GM18861 (cell line): ENCODE measurements at regions not wholly inside any gene's neighbourhood (a gene's known extent, or its start where the extent isn't known, plus 50 kb on each side); places are given as distances from the start of the nearest gene placed in this dataset.
"Not testable (repeated sequence)": the region's sequence is repeated elsewhere in the genome, so short reads cannot be mapped to it uniquely, and the experiment has no call there.

Experiments
- ATAC-seq: cut with Tn5 transposase; IDR thresholded peaks from one replicate; pipeline ENCODE4 v1.9.1; 2021; ENCODE audit not compliant: unreplicated experiment

- no peak for ATAC-seq
Measured at GRCh38 chr5:60125636-60126035, 232.1 kb upstream of the PDE4D start.

GRCh38 chr5:60102961-60103693 is 209.6 kb upstream of the PDE4D start:
- ATAC-seq, result no peak

DNA sequence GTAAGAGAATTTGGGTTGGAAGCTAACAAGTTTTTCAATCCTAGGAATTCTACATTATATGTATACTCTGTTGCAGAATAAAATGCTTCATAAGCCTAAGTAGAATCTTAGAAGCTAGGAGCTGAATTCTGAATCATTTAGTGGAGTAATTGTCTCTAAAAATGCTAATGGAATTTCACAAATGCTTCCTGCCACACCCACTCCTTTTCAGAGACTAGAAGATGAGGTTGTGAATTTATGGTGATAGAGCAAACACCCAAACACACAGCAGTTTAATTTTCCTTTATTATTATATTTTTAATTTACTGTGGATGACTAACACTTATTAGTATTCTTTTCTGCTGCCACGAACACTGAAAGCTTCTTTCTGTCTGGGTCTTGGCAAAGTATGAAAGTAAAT is 208.0 kb upstream of the PDE4D start:
- ATAC-seq, result no peak

DNA sequence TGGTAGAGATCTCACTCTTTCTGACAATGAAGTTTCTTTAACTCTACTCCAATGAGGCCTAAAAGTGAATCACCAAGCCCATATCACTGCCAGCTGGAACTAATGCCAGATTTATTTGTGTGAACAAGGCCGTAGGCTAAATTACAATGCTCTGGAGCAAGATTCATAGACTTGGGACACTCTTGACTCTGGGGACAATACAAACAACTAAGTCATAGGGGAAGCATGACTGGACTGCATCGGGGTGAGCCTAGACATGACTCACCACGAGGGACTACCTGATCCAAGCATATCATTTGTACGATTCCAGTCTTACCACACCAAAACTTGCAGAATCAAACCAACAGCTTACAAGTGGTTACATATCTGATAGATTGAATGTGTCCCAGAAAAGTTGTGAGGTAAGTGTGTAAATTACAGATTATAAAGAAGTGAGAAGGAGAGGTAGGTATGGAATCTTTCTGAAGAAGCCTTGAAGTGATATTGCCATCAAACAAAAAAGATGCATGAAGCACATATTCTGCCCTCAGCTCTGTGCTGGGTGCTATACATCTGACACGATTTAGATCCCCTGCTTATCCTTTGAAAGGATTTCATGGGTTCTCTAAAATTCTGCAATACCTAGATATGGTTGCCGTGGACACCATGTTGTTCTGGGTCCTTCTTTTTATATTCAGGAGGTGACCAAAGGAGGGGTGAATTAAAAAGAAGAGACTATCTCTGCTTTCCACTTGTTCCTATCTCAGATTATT is 199.3 kb upstream of the PDE4D start:
- no peak for ATAC-seq

DNA sequence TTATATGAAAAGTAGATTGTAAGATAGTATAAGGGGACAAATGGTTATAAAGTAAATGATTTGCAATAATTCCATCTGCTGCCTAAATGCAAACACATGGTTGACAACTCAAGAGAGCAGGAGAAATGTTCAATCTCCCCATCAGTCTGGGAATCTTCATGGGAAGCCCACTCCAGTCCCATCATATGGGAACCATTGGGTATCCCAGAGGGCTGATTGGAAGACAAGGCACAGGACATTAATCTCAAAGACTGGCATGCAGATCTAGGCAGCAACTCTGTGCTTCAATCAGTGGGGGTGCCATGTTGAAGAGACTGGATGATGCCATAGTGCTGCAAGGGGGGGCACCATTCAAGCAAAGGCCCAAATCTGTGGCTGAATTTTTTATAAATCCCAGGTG is 193.1 kb upstream of the PDE4D start:
- no peak for ATAC-seq

- no peak for ATAC-seq
Measured at GRCh38 chr5:60084226-60084625, 190.7 kb upstream of the PDE4D start.

DNA sequence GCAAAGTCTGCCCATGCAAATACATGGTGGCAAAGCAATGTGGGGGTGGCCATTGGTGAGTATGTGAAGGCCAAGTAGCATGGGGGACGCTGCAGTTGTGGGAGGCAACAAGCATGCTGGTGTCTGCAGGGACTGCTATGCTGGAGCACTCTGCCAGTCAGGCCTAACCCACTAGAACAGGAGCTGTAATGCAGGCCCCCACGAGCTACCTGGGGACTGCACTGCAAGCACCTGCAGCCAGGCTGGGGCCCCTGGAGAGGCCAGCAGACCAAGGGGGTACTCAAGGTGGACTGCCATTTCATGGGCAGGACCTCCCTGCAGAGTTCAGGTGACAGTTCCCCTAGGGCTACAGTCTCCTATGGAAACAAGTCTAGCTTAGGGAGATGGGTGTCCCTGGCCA is 183.8 kb upstream of the PDE4D start:
- no peak for ATAC-seq

- ATAC-seq, result no peak
Measured at GRCh38 chr5:60076746-60077145, 183.2 kb upstream of the PDE4D start.

GRCh38 chr5:60066502-60066901 is 173.0 kb upstream of the PDE4D start:
- ATAC-seq, result no peak

GRCh38 chr5:60060389-60060788 is 166.9 kb upstream of the PDE4D start:
- ATAC-seq, result no peak

GRCh38 chr5:60056191-60056590 is 162.7 kb upstream of the PDE4D start:
- no peak for ATAC-seq

GRCh38 chr5:60055168-60055567 is 161.6 kb upstream of the PDE4D start:
- ATAC-seq, result no peak

DNA sequence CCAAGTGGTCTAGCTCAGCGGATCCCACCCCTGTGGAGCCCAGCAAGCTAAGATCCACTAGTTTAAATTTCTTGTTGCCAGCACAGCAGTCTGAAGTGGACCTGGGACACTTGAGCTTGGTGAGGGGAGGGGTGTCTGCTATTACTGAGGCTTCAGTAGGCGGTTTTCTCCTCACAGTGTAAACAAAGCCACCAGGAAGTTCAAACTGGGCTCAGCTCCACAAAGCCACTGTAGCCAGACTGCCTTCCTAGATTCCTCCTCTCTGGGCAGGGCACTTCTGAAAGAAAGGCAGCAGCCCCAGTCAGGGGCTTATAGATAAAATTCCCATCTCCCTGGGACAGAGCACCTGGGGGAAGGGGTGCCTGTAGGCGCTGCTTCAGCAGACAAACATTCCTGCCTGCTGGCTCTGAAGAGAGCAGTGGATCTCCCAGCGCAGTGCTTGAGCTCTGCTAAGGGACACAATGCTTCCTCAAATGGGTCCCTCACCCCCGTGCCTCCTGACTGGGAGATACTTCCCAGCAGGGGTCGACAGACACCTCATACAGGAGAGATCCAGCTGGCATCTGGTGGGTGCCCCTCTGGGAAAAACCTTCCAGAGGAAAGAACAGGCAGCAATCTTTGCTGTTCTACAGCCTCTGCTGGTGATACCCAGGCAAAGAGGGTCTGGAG is 148.6 kb upstream of the PDE4D start:
- ATAC-seq, result not testable (repeated sequence)

GRCh38 chr5:60041508-60041907 is 148.0 kb upstream of the PDE4D start:
- ATAC-seq, result not testable (repeated sequence)

- no peak for ATAC-seq
Measured at GRCh38 chr5:60036192-60036938, 142.8 kb upstream of the PDE4D start.

- ATAC-seq, result no peak
Measured at GRCh38 chr5:60026161-60026560, 132.6 kb upstream of the PDE4D start.

- no peak for ATAC-seq
Measured at GRCh38 chr5:60024104-60024503, 130.6 kb upstream of the PDE4D start.

DNA sequence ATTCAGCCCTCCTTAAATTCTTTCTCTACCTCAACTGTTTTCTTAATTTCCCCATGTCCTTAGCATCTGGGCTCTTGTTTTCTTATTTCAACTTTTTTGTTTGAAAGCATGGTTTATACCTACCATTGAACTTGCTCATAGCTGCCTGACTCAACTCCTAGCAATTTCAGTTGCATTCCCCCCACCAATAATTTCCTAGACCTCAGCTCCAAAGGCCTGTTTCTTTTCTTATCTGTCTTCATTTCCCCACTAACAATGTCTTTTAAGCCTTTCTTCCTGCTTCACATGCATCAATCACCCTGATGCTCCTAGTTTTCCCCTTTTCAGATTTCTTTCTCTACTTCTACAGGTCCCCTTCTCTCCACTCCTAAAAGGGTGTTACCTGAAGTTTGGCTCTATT is 129.7 kb upstream of the PDE4D start:
- ATAC-seq, result no peak

- ATAC-seq, result no peak
Measured at GRCh38 chr5:60020457-60020856, 126.9 kb upstream of the PDE4D start.

- ATAC-seq, result not testable (repeated sequence)
Measured at GRCh38 chr5:60018960-60019359, 125.4 kb upstream of the PDE4D start.

DNA sequence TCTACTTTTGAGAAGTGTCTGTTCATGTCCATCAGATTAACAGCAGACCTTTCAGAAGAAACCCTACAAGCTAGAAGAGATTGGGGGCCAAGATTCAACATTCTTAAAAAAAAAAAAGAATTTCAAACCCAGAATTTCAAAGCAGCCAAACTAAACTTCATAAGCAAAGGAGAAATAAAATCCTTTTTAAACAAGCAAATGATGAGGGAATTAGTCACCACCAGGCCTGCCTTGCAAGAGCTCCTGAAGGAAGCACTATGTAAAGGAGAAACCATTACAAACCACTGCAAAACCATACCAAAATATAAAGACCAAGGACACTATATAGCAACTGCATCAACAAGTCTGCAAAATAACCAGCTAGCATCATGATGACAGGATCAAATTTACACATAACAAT is 124.6 kb upstream of the PDE4D start:
- no peak for ATAC-seq
